ENCODE measurements at regions not wholly inside any gene's neighbourhood (a gene's known extent, or its start where the extent isn't known, plus 50 kb on each side); places are given as distances from the start of the nearest gene placed in this dataset.

DNA sequence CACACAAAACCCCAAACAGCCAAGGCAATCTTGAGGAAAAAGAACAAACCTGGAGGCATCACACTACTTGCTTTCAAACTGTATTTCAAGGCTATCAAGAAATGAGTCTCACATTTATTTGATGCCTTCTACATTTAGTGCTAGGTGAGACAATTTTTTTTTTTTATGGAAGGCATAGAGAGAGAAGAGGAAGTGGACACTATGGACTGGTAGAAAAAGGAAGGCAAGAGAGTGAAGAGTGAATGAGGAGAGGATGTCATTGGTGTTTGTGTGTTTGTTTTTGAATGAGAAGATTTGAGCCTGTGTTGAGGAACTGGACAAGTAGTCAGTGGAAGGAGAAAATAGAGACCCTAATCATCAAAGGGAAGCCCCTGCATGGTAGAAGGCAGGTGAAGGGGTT lies 182.0 kb upstream of the JAG1 start (continued):
- TF ChIP-seq CEBPB (IDR thresholded peaks at IDR 0.05; ENCODE audit: low read depth) (no peak), RAD21 (IDR thresholded peaks at IDR 0.05; ENCODE audit: low read depth) (no peak)
- TF ChIP-seq, protein P1, sequence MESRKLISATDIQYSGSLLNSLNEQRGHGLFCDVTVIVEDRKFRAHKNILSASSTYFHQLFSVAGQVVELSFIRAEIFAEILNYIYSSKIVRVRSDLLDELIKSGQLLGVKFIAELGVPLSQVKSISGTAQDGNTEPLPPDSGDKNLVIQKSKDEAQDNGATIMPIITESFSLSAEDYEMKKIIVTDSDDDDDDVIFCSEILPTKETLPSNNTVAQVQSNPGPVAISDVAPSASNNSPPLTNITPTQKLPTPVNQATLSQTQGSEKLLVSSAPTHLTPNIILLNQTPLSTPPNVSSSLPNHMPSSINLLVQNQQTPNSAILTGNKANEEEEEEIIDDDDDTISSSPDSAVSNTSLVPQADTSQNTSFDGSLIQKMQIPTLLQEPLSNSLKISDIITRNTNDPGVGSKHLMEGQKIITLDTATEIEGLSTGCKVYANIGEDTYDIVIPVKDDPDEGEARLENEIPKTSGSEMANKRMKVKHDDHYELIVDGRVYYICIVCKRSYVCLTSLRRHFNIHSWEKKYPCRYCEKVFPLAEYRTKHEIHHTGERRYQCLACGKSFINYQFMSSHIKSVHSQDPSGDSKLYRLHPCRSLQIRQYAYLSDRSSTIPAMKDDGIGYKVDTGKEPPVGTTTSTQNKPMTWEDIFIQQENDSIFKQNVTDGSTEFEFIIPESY (IDR thresholded peaks at IDR 0.05; ENCODE audit: extremely low read depth, insufficient replicate concordance, low read length), result no peak

DNA sequence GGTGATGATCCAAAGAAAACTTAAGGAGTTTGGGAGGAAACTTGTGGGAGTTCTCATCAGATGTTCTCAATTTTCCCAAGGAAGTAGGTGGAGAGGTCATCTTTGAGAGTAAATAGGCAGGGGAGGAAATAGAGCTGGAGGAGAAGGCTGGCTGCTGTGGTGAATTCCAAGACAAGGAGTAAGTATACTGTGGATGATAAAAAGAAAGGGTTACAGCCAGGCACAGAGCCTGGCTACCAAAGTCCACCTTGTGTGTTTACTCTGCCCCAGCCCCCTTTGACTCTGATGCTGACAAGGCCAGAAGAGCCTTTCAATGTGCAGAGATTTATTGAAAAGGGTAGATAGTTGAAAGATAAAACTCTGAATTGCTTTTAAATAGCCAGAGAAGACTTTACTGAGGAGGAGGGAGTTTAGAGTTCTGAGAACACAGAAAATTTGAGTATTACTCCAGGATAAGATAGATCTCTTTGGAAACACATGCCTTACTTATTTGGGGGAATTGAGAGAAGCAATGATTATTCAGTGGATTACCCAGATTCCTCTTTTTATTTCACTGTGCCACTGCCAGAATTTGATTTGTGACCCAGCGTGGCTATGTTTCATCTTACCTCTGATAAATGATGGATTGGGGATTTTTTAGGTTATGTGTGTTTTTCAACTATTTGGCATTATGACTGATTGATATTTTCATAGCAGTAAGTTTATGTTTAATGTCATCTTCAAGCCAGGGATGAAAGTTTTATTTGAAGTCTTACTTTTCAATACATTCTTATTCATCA lies 182.6 kb upstream of the JAG1 start:
- H3K9ac ChIP-seq (ENCODE audit: low read length), result no peak overlapping the region
- BruUV-seq (replicated peaks), result no TSS peak
- no peaks in the 10 kb centered on the region for H3K27me3 ChIP-seq (ENCODE audit: insufficient read depth, low read length)
- ATAC-seq (no peak), DNase-seq (ENCODE audit: low read depth, low spot score) (no peak)
- no peak overlapping the region for H3K27ac ChIP-seq (ENCODE audit: low read depth, low read length)
- no peaks in the 10 kb centered on the region for H3K4me1 ChIP-seq (ENCODE audit: control insufficient read depth in 1 of 2, insufficient read depth in 2 of 2, low read length in 2 of 2)
- CTCF ChIA-PET, result no interaction called here
- TF ChIP-seq EZH2 (IDR thresholded peaks at IDR 0.05) (no peak), CBX3 (IDR thresholded peaks at IDR 0.05; ENCODE audit: low read depth) (no peak), ZFX (IDR thresholded peaks at IDR 0.05) (no peak), JUND (IDR thresholded peaks at IDR 0.05) (no peak), YY1 (IDR thresholded peaks at IDR 0.05; ENCODE audit: extremely low read depth, insufficient replicate concordance, low read depth, low read length) (no peak), CEBPB (IDR thresholded peaks at IDR 0.05; ENCODE audit: low read depth) (no peak), POLR2A (IDR thresholded peaks at IDR 0.05; ENCODE audit: borderline replicate concordance, extremely low read depth, insufficient read depth, insufficient read length) (no peak), EZH2phosphoT487 (IDR thresholded peaks at IDR 0.05; ENCODE audit: borderline replicate concordance) (no peak), SIN3A (IDR thresholded peaks at IDR 0.05; ENCODE audit: low read depth) (no peak), SP1 (IDR thresholded peaks at IDR 0.05; ENCODE audit: low read depth) (no peak)
- TF ChIP-seq, protein P2, sequence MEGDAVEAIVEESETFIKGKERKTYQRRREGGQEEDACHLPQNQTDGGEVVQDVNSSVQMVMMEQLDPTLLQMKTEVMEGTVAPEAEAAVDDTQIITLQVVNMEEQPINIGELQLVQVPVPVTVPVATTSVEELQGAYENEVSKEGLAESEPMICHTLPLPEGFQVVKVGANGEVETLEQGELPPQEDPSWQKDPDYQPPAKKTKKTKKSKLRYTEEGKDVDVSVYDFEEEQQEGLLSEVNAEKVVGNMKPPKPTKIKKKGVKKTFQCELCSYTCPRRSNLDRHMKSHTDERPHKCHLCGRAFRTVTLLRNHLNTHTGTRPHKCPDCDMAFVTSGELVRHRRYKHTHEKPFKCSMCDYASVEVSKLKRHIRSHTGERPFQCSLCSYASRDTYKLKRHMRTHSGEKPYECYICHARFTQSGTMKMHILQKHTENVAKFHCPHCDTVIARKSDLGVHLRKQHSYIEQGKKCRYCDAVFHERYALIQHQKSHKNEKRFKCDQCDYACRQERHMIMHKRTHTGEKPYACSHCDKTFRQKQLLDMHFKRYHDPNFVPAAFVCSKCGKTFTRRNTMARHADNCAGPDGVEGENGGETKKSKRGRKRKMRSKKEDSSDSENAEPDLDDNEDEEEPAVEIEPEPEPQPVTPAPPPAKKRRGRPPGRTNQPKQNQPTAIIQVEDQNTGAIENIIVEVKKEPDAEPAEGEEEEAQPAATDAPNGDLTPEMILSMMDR (IDR thresholded peaks at IDR 0.05 in 2 of 3, conservative IDR thresholded peaks at IDR 0.05 in 1 of 3; ENCODE audit: borderline replicate concordance in 1 of 3, insufficient read depth in 1 of 3, low read depth in 2 of 3, low read length in 2 of 3), result no peak
- TF ChIP-seq, protein P3, sequence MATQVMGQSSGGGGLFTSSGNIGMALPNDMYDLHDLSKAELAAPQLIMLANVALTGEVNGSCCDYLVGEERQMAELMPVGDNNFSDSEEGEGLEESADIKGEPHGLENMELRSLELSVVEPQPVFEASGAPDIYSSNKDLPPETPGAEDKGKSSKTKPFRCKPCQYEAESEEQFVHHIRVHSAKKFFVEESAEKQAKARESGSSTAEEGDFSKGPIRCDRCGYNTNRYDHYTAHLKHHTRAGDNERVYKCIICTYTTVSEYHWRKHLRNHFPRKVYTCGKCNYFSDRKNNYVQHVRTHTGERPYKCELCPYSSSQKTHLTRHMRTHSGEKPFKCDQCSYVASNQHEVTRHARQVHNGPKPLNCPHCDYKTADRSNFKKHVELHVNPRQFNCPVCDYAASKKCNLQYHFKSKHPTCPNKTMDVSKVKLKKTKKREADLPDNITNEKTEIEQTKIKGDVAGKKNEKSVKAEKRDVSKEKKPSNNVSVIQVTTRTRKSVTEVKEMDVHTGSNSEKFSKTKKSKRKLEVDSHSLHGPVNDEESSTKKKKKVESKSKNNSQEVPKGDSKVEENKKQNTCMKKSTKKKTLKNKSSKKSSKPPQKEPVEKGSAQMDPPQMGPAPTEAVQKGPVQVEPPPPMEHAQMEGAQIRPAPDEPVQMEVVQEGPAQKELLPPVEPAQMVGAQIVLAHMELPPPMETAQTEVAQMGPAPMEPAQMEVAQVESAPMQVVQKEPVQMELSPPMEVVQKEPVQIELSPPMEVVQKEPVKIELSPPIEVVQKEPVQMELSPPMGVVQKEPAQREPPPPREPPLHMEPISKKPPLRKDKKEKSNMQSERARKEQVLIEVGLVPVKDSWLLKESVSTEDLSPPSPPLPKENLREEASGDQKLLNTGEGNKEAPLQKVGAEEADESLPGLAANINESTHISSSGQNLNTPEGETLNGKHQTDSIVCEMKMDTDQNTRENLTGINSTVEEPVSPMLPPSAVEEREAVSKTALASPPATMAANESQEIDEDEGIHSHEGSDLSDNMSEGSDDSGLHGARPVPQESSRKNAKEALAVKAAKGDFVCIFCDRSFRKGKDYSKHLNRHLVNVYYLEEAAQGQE (IDR thresholded peaks at IDR 0.05; ENCODE audit: low read depth), result no peak
- TF ChIP-seq, protein P4, sequence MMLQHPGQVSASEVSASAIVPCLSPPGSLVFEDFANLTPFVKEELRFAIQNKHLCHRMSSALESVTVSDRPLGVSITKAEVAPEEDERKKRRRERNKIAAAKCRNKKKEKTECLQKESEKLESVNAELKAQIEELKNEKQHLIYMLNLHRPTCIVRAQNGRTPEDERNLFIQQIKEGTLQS (IDR thresholded peaks at IDR 0.05), result no peak
- TF ChIP-seq, protein P5, sequence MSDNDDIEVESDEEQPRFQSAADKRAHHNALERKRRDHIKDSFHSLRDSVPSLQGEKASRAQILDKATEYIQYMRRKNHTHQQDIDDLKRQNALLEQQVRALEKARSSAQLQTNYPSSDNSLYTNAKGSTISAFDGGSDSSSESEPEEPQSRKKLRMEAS (IDR thresholded peaks at IDR 0.05), result no peak
- RAD21 ChIA-PET (ENCODE audit: low non-redundant PET in 1 of 2, low total read pairs in 2 of 2, uncharacterized antibody in 2 of 2, unreplicated experiment in 2 of 2), result no interaction called here
- H4K20me1 ChIP-seq (ENCODE audit: insufficient read depth), result no peaks in the 10 kb centered on the region
- no peak overlapping the region for H3K4me3 ChIP-seq (replicated peaks in 1 of 2; ENCODE audit: low read depth in 1 of 2, low read length in 2 of 2)
- H2AFZ ChIP-seq (ENCODE audit: low read depth, low read length, poor library complexity, severe bottlenecking), result no peak overlapping the region
- no peaks in the 10 kb centered on the region for H3K9me2 ChIP-seq (ENCODE audit: insufficient read depth)
- intact Hi-C loops (cut with micrococcal nuclease), result no loop called here
- no peak overlapping the region for H3K4me2 ChIP-seq (ENCODE audit: low read length)
- no peaks in the 10 kb centered on the region for H3K9me3 ChIP-seq (ENCODE audit: control insufficient read depth in 1 of 2, insufficient read depth in 1 of 2, low read depth in 1 of 2, low read length in 2 of 2)
- H3K79me2 ChIP-seq (ENCODE audit: insufficient read depth, low read length), result no peaks in the 10 kb centered on the region
- POLR2A ChIA-PET, result no interaction called here
- H3K36me3 ChIP-seq (ENCODE audit: control insufficient read depth in 1 of 2, insufficient read depth in 2 of 2, low read length in 2 of 2), result no peaks in the 10 kb centered on the region
